ENCODE measurements at regions not wholly inside any gene's neighbourhood (a gene's known extent, or its start where the extent isn't known, plus 50 kb on each side); places are given as distances from the start of the nearest gene placed in this dataset.

- no peak for ATAC-seq (ENCODE audit: poor library complexity)
Observed at GRCh38 chr1:208841436-208841835, 597.3 kb upstream of the PLXNA2 start.

GRCh38 chr1:208842451-208842850 is 598.3 kb upstream of the PLXNA2 start:
- H3K27me3 ChIP-seq (ENCODE audit: control insufficient read depth in 1 of 2, insufficient read depth in 2 of 2, low read length in 2 of 2), result no peaks in the 10 kb centered on the region
- H3K4me1 ChIP-seq (ENCODE audit: insufficient read depth, low read length), result no peaks in the 10 kb centered on the region
- H3K36me3 ChIP-seq (ENCODE audit: insufficient read depth, low read length), result no peaks in the 10 kb centered on the region
- no peak overlapping the region for H3K4me3 Mint-ChIP-seq
- H3K27ac Mint-ChIP-seq, result no peak overlapping the region
- peaks cover 0 to 4% of the 10 kb centered on the region in 2 experiments for H3K9me3 ChIP-seq (ENCODE audit: control insufficient read depth in 1 of 2, insufficient read depth in 1 of 2, low read length in 2 of 2)
- CTCF ChIA-PET, result no interaction called here
- no peak for ATAC-seq (ENCODE audit: poor library complexity)
- no peak overlapping the region for H3K27ac ChIP-seq (ENCODE audit: low read depth in 1 of 2, low read length in 2 of 2)
- peaks cover 10% of the 10 kb centered on the region for H3K27me3 Mint-ChIP-seq
- intact Hi-C loops (cut with DNase I, micrococcal nuclease), result no loop called here
- DNase-seq, result no peak
- no peak for TF ChIP-seq CTCF (IDR thresholded peaks at IDR 0.05)
- no peak overlapping the region for H3K4me3 ChIP-seq (ENCODE audit: low read length)
- H3K4me1 Mint-ChIP-seq (ENCODE audit: low read depth), result no peaks in the 10 kb centered on the region
- no peaks in the 10 kb centered on the region for H3K36me3 Mint-ChIP-seq (ENCODE audit: low read depth)
- no peaks in the 10 kb centered on the region for H3K9me3 Mint-ChIP-seq
- POLR2A ChIA-PET, result no interaction called here

More at GRCh38 chr1:208841436-208841835, 597.3 kb upstream of the PLXNA2 start:
- no peak overlapping the region for H3K4me3 ChIP-seq (ENCODE audit: low read length)
- no peaks in the 10 kb centered on the region for H3K4me1 ChIP-seq (ENCODE audit: insufficient read depth, low read length)
- POLR2A ChIA-PET, result no interaction called here
- intact Hi-C loops (cut with DNase I, micrococcal nuclease), result no loop called here
- peaks cover 0 to 4% of the 10 kb centered on the region in 2 experiments for H3K9me3 ChIP-seq (ENCODE audit: control insufficient read depth in 1 of 2, insufficient read depth in 1 of 2, low read length in 2 of 2)
- CTCF ChIA-PET, result no interaction called here
- H3K4me1 Mint-ChIP-seq (ENCODE audit: low read depth), result no peaks in the 10 kb centered on the region
- H3K27me3 Mint-ChIP-seq, result peaks cover 10% of the 10 kb centered on the region
- no peaks in the 10 kb centered on the region for H3K36me3 ChIP-seq (ENCODE audit: insufficient read depth, low read length)
- H3K9me3 Mint-ChIP-seq, result no peaks in the 10 kb centered on the region
- no peak overlapping the region for H3K27ac ChIP-seq (ENCODE audit: low read depth in 1 of 2, low read length in 2 of 2)
- H3K36me3 Mint-ChIP-seq (ENCODE audit: low read depth), result no peaks in the 10 kb centered on the region
- TF ChIP-seq CTCF (IDR thresholded peaks at IDR 0.05), result no peak
- no peaks in the 10 kb centered on the region for H3K27me3 ChIP-seq (ENCODE audit: control insufficient read depth in 1 of 2, insufficient read depth in 2 of 2, low read length in 2 of 2)
- H3K27ac Mint-ChIP-seq, result no peak overlapping the region
- H3K4me3 Mint-ChIP-seq, result no peak overlapping the region
- no peak for DNase-seq

- Histone ChIP-seq H3K36me3 (ENCODE audit: insufficient read depth, low read length) (no peaks in the 10 kb centered on the region), H3K4me1 (ENCODE audit: insufficient read depth, low read length) (no peaks in the 10 kb centered on the region), H3K9me3 (ENCODE audit: control insufficient read depth in 1 of 2, insufficient read depth in 1 of 2, low read length in 2 of 2) (peaks cover 0 to 4% of the 10 kb centered on the region in 2 experiments), H3K27me3 (ENCODE audit: control insufficient read depth in 1 of 2, insufficient read depth in 2 of 2, low read length in 2 of 2) (no peaks in the 10 kb centered on the region), H3K27ac (ENCODE audit: low read depth in 1 of 2, low read length in 2 of 2) (no peak overlapping the region), H3K4me3 (ENCODE audit: low read length) (no peak overlapping the region)
- ATAC-seq (ENCODE audit: poor library complexity) (no peak), DNase-seq (no peak)
- intact Hi-C loops (cut with DNase I, micrococcal nuclease), result no loop called here
- no peak for TF ChIP-seq CTCF (IDR thresholded peaks at IDR 0.05)
- no peaks in the 10 kb centered on the region for H3K4me1 Mint-ChIP-seq (ENCODE audit: low read depth)
- H3K27ac Mint-ChIP-seq, result no peak overlapping the region
- CTCF ChIA-PET, result no interaction called here
- H3K36me3 Mint-ChIP-seq (ENCODE audit: low read depth), result no peaks in the 10 kb centered on the region
- H3K27me3 Mint-ChIP-seq, result peaks cover 10% of the 10 kb centered on the region
- H3K4me3 Mint-ChIP-seq, result no peak overlapping the region
- POLR2A ChIA-PET, result no interaction called here
- H3K9me3 Mint-ChIP-seq, result no peaks in the 10 kb centered on the region
Observed at GRCh38 chr1:208844158-208844557, 600.0 kb upstream of the PLXNA2 start.
